H9 (cell line): ENCODE measurements at regions not wholly inside any gene's neighbourhood (a gene's known extent, or its start where the extent isn't known, plus 50 kb on each side); places are given as distances from the start of the nearest gene placed in this dataset.

Experiments used
- DNase-seq: peaks from one replicate; pipeline ENCODE4 v3.0.0-alpha.2; 2017
- H2AFZ ChIP-seq: one replicate; pipeline ENCODE4 v1.6.1; 2013; ENCODE audit warnings: mild to moderate bottlenecking, low read length, control low read depth, moderate library complexity
- H2AK5ac ChIP-seq: 2 replicates; pipeline ENCODE4 v1.6.1; 2013; ENCODE audit warnings: low read length, control low read depth, mixed read lengths; ENCODE audit not compliant: insufficient read length
- H2BK120ac ChIP-seq: one replicate; pipeline ENCODE4 v1.6.1; 2013; ENCODE audit warnings: low read depth, mild to moderate bottlenecking, low read length, control low read depth, inconsistent platforms; ENCODE audit not compliant: poor library complexity, severe bottlenecking
- H2BK12ac ChIP-seq: 2 replicates; pipeline ENCODE4 v1.6.1; 2013; ENCODE audit warnings: low read length, control low read depth, mixed read lengths, low read depth; ENCODE audit not compliant: insufficient read length
- H2BK15ac ChIP-seq: 2 replicates; pipeline ENCODE4 v1.6.1; 2013; ENCODE audit warnings: low read depth, low read length, control low read depth
- H2BK20ac ChIP-seq: one replicate; pipeline ENCODE4 v1.6.1; 2013; ENCODE audit warnings: low read depth, mild to moderate bottlenecking, low read length, control low read depth, inconsistent platforms; ENCODE audit not compliant: poor library complexity, severe bottlenecking
- H2BK5ac ChIP-seq: 2 replicates; pipeline ENCODE4 v1.6.1; 2013; ENCODE audit warnings: low read length, control low read depth, mixed read lengths; ENCODE audit not compliant: insufficient read length
- H3K14ac ChIP-seq: 2 replicates; pipeline ENCODE4 v1.6.1; 2013; ENCODE audit warnings: low read length, control low read depth; ENCODE audit not compliant: insufficient read depth
- H3K18ac ChIP-seq: 2 replicates; pipeline ENCODE4 v1.6.1; 2013; ENCODE audit warnings: low read depth, mild to moderate bottlenecking, mixed read lengths, low read length, control low read depth; ENCODE audit not compliant: insufficient read length
- H3K23ac ChIP-seq: 2 replicates; pipeline ENCODE4 v1.6.1; 2013; ENCODE audit warnings: low read length, control low read depth, mixed read lengths, low read depth; ENCODE audit not compliant: insufficient read length
- H3K23me2 ChIP-seq: 2 replicates; pipeline ENCODE4 v1.6.1; 2013; ENCODE audit warnings: low read depth, mild to moderate bottlenecking, mixed read lengths, low read length, control low read depth; ENCODE audit not compliant: insufficient read length, poor library complexity, severe bottlenecking
- H3K27ac ChIP-seq: 2 replicates; pipeline ENCODE4 v1.5.1; 2013; ENCODE audit warnings: low read length, control low read depth, mixed read lengths, low read depth; ENCODE audit not compliant: insufficient read length
- H3K27me3 ChIP-seq: 2 replicates; pipeline ENCODE4 v1.6.1; 2013; ENCODE audit warnings: low read length, control low read depth, inconsistent platforms; ENCODE audit not compliant: insufficient read depth
- H3K4ac ChIP-seq: 2 replicates; pipeline ENCODE4 v1.6.1; 2013; ENCODE audit warnings: low read depth, mild to moderate bottlenecking, control low read depth, inconsistent platforms, low read length, moderate library complexity
- H3K4me1 ChIP-seq: 2 replicates; pipeline ENCODE4 v1.6.1; 2013; ENCODE audit warnings: low read length, control low read depth, inconsistent platforms; ENCODE audit not compliant: insufficient read depth
- H3K4me2 ChIP-seq: 2 replicates; pipeline ENCODE4 v1.6.1; 2013; ENCODE audit warnings: low read length, control low read depth, mixed read lengths; ENCODE audit not compliant: insufficient read length, insufficient read depth
- H3K56ac ChIP-seq: 2 replicates; pipeline ENCODE4 v1.6.1; 2013; ENCODE audit warnings: low read depth, mild to moderate bottlenecking, mixed read lengths, low read length, control low read depth; ENCODE audit not compliant: insufficient read length
- H3K79me1 ChIP-seq: 2 replicates; pipeline ENCODE4 v1.6.1; 2013; ENCODE audit warnings: low read depth, mild to moderate bottlenecking, moderate library complexity, low read length, control low read depth, inconsistent platforms; ENCODE audit not compliant: insufficient read depth, poor library complexity, severe bottlenecking
- H3K79me2 ChIP-seq: 2 replicates; pipeline ENCODE4 v1.6.1; 2013; ENCODE audit warnings: low read length, control low read depth, inconsistent platforms; ENCODE audit not compliant: insufficient read depth
- H3K9ac ChIP-seq: 2 replicates; pipeline ENCODE4 v1.6.1; 2013; ENCODE audit warnings: low read length, control low read depth, mixed read lengths; ENCODE audit not compliant: insufficient read length; ENCODE audit errors: extremely low read depth
- H3K9me3 ChIP-seq: one replicate; pipeline ENCODE4 v1.6.1; 2013; ENCODE audit warnings: low read depth, low read length, inconsistent platforms; ENCODE audit not compliant: control insufficient read depth
- H3T11ph ChIP-seq: one replicate; pipeline ENCODE4 v1.6.1; 2013; ENCODE audit warnings: mild to moderate bottlenecking, low read length, control low read depth, inconsistent platforms
- H4K20me1 ChIP-seq: one replicate; pipeline ENCODE4 v1.6.1; 2013; ENCODE audit not compliant: control insufficient read depth, insufficient read length, insufficient read depth
- H4K5ac ChIP-seq: 2 replicates; pipeline ENCODE4 v1.6.1; 2013; ENCODE audit warnings: low read depth, mild to moderate bottlenecking, mixed read lengths, low read length, control low read depth; ENCODE audit not compliant: insufficient read length
- H4K8ac ChIP-seq: replicated peaks from 2 replicates; pipeline ENCODE4 v1.6.1; 2013; ENCODE audit warnings: low read length, control low read depth, mixed read lengths, low read depth; ENCODE audit not compliant: insufficient read length
- H4K91ac ChIP-seq: 2 replicates; pipeline ENCODE4 v1.6.1; 2013; ENCODE audit warnings: low read depth, mild to moderate bottlenecking, moderate library complexity, mixed read lengths, low read length, control low read depth; ENCODE audit not compliant: insufficient read length
- H3K27ac Mint-ChIP-seq, 3 experiments: 2 replicates in 2 of 3; 3 replicates in 1 of 3; pipeline ENCODE4 v1.8.0; 2020 to 2021; ENCODE audit warnings: mixed read lengths in 3 of 3, mild to moderate bottlenecking in 1 of 3, moderate library complexity in 1 of 3
- H3K27me3 Mint-ChIP-seq: 2 replicates; pipeline ENCODE4 v1.8.0; 2021; ENCODE audit warnings: low read depth, mild to moderate bottlenecking, moderate library complexity, mixed read lengths
- H3K36me3 Mint-ChIP-seq, 3 experiments: 2 replicates in 2 of 3; 3 replicates in 1 of 3; pipeline ENCODE4 v1.8.0; 2020 to 2021; ENCODE audit warnings: low read depth in 3 of 3, mixed read lengths in 3 of 3; ENCODE audit not compliant: insufficient read depth in 1 of 3
- H3K4me1 Mint-ChIP-seq, 2 experiments: 2 replicates each; pipeline ENCODE4 v1.8.0; 2020; ENCODE audit warnings: mixed read lengths in 2 of 2
- H3K4me3 Mint-ChIP-seq, 2 experiments: 2 replicates in 1 of 2; 3 replicates in 1 of 2; pipeline ENCODE4 v1.8.0; 2020 to 2021; ENCODE audit warnings: mild to moderate bottlenecking in 2 of 2, mixed read lengths in 2 of 2, moderate library complexity in 1 of 2
- H3K9me3 Mint-ChIP-seq, 2 experiments: 2 replicates in 1 of 2; 3 replicates in 1 of 2; pipeline ENCODE4 v1.8.0; 2020; ENCODE audit warnings: mild to moderate bottlenecking in 2 of 2, mixed read lengths in 2 of 2, moderate library complexity in 1 of 2
- CTCF ChIP-seq: fragments of 200-600 bp; sonication (generic); conservative IDR thresholded peaks from 3 replicates; pipeline ENCODE4 v1.8.0; 2021; ENCODE audit warnings: antibody characterized with exemption, mild to moderate bottlenecking
- WGBS: extraction: QIAGEN DNeasy Blood & Tissue Kit; methylation state at CpG from one replicate; pipeline ENCODE4 v1.1.7; 2013; ENCODE audit warnings: missing lambda C conversion rate, low lambda C conversion rate, mixed read lengths; ENCODE audit not compliant: insufficient read length; ENCODE audit errors: extremely low coverage; 5-methylcytosine and 5-hydroxymethylcytosine counted together

DNA sequence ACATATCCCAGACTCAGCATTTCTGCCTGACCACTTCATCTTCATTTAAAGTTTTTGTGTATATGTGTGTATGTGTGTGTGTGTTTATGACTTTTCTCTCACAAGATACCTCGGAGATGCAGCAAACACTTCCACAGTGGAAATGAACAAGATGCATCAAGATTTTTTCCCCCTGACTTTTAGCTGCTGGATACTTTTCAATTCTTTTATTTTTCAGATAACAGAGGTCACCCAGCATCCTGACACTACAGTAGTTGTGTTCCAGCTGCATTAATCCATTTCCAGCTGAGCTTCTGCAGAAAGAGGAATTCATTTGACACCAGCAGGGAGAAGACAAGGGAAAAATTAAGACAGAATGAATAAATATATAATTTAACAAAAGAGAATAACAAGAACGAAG, 130.2 kb upstream of the PSMD7 start:
- Histone ChIP-seq H3K14ac (no peak overlapping the region), H2BK5ac (no peak overlapping the region), H3K79me2 (no peaks in the 10 kb centered on the region), H3K4me2 (no peak overlapping the region), H3K23ac (no peak overlapping the region), H3K18ac (no peak overlapping the region), H3K56ac (no peak overlapping the region), H3T11ph (no peak overlapping the region), H3K9ac (no peak overlapping the region), H2BK20ac (no peak overlapping the region), H3K23me2 (no peaks in the 10 kb centered on the region), H4K5ac (no peak overlapping the region), H3K27me3 (no peaks in the 10 kb centered on the region), H3K4me1 (no peaks in the 10 kb centered on the region), H2AK5ac (no peak overlapping the region), H3K79me1 (no peaks in the 10 kb centered on the region), H4K8ac (no peak overlapping the region), H2BK12ac (no peak overlapping the region), H3K27ac (no peak overlapping the region), H4K91ac (no peak overlapping the region), H3K4ac (no peak overlapping the region), H2BK15ac (no peak overlapping the region), H2BK120ac (no peak overlapping the region), H3K9me3 (no peaks in the 10 kb centered on the region), H4K20me1 (no peaks in the 10 kb centered on the region), H2AFZ (no peak overlapping the region)
- Mint-ChIP-seq H3K27me3 (no peaks in the 10 kb centered on the region; the same call in 1 of the 2 replicates), H3K4me3 (no peak overlapping the region), H3K27ac (no peak overlapping the region), H3K4me1 (0 out of 4 replicates have a peak, but pooled peaks cover 0 to 3% of the 10 kb centered on the region in 2 experiments), H3K9me3 (peaks cover 5 to 6% of the 10 kb centered on the region in 2 experiments; a peak in 3 of 5 replicates), H3K36me3 (peaks cover 0 to 3% (median 0%) of the 10 kb centered on the region in 3 experiments; a peak in 1 of 7 replicates)
- TF ChIP-seq CTCF: no peak
- WGBS: no CpG with 5 or more reads among the region's 2 CpGs
- no peak for DNase-seq
